ENCODE measurements at regions not wholly inside any gene's neighbourhood (a gene's known extent, or its start where the extent isn't known, plus 50 kb on each side); places are given as distances from the start of the nearest gene placed in this dataset.

DNA sequence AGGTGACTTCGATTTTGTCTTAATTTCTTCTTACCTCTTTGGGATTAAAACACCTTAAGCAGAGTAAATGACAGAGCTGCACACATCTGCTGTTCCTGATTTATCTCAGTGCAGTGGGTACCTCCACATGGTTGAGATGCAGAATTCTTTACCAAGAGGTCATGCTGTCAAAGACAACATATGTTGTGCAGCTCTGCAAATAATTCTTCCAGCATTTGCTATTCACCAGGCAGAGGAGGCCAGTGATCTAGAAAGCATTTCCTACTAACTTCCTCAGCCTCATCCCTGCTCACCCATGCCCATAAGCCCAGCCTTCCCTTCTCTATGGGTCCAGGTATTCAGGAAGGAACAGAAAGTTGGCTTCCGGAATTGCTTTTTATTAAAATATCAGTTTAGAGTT is 109.3 kb downstream of the THBS2 start:
- ATAC-seq: no peak
- Histone ChIP-seq H3K4me3 (no peak overlapping the region), H3K9me3 (peaks cover 0 to 13% (median under 1%) of the 10 kb centered on the region in 12 donors), H3K4me1 (peaks cover 0 to 20% (median 9%) of the 10 kb centered on the region in 12 donors), H3K27me3 (no peaks in the 10 kb centered on the region), H3K36me3 (no peaks in the 10 kb centered on the region), H3K27ac (no peak overlapping the region)
- no peak for DNase-seq
- no peak for TF ChIP-seq POLR2A (IDR thresholded peaks at IDR 0.05)
- TF ChIP-seq, protein P1, sequence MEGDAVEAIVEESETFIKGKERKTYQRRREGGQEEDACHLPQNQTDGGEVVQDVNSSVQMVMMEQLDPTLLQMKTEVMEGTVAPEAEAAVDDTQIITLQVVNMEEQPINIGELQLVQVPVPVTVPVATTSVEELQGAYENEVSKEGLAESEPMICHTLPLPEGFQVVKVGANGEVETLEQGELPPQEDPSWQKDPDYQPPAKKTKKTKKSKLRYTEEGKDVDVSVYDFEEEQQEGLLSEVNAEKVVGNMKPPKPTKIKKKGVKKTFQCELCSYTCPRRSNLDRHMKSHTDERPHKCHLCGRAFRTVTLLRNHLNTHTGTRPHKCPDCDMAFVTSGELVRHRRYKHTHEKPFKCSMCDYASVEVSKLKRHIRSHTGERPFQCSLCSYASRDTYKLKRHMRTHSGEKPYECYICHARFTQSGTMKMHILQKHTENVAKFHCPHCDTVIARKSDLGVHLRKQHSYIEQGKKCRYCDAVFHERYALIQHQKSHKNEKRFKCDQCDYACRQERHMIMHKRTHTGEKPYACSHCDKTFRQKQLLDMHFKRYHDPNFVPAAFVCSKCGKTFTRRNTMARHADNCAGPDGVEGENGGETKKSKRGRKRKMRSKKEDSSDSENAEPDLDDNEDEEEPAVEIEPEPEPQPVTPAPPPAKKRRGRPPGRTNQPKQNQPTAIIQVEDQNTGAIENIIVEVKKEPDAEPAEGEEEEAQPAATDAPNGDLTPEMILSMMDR (IDR thresholded peaks at IDR 0.05): no peak
- intact Hi-C loops (cut with DNase I): loop anchor here in 1 of 10 donors (10.0 kb wide), 1 partner anchor 70 kb away; no protein-coding TSS in a partner anchor
- 76 to 85% (median 79%) methylated on average over 2 of the region's 2 CpGs for WGBS, 4 donors

DNA sequence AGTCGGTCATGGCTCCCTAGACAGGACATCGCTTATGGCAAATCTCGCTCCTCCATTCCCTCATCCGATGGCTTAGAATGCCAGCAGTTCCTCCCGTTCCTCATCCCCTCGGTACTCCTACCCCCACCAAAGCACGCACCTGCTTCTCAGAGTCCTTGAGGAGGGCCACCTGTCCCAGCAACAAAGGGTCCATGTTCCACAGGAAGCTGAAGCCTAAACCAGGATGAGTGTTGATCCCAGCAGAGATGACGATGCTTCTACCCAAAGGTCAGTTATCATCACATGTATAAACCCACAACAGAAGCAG is 111.2 kb downstream of the THBS2 start:
- WGBS, 4 donors: 80 to 86% (median 81%) methylated on average over 8 of the region's 8 CpGs
- DNase-seq (no peak), ATAC-seq (no peak)
- H3K4me3 ChIP-seq: no peak overlapping the region
- peaks cover 0 to 3% (median 0%) of the 10 kb centered on the region in 12 donors for H3K9me3 ChIP-seq
- H3K27me3 ChIP-seq: no peaks in the 10 kb centered on the region
- H3K36me3 ChIP-seq: no peaks in the 10 kb centered on the region
- H3K27ac ChIP-seq: peak overlapping the region in 9 of 12 donors; percentile 15 to 74 (median 67)
- peaks cover 0 to 20% (median 9%) of the 10 kb centered on the region in 12 donors for H3K4me1 ChIP-seq
- intact Hi-C loops (cut with DNase I): loop anchor here in 1 of 10 donors (10.0 kb wide), 1 partner anchor 68 kb away; no protein-coding TSS in a partner anchor
- TF ChIP-seq POLR2A (IDR thresholded peaks at IDR 0.05): no peak
- TF ChIP-seq, protein P1 (IDR thresholded peaks at IDR 0.05): no peak

DNA sequence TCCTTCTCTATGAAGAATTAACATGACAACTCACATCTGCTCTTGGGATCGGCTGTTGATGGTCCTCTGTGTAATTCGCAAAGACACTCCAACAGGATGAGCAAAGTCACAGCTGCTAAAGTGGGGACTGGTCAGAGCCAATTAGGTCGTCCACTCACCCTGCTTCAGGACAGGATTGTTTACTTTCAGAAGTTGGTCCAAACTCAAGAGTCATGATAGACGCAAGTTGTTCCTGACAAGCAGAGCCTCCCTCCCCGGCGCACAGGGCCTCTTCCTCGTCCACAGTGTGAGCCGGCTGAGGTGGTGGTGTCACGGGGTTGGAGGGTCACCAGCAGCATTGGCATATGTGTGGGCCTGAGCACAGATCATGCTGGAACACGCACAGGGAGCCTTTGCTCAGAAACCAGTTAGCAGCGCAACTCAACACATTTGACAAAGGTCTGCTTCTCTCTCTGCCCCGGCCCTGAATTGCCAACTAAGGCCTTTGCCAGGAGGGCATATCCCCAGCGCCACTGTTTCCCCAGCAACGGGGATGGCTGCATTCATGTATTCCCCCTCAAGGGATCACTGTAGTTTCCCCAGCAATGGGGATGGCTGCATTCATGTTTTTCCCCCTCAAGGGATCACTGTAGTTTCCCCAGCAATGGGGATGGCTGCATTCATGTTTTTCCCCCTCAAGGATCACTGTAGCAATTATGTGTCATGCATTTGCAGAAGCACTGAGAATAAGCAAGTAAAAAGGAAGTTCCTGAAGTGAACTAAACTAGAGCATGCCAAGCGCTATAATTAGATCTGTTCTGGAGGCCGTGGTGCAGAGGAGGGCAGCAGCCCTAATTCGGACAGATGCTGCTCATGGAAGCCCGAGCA is 111.7 kb downstream of the THBS2 start:
- Histone ChIP-seq H3K36me3 (no peaks in the 10 kb centered on the region), H3K27me3 (no peaks in the 10 kb centered on the region), H3K4me3 (no peak overlapping the region), H3K9me3 (no peaks in the 10 kb centered on the region), H3K27ac (peak overlapping the region in 10 of 12 donors; percentile 17 to 74 (median 56)), H3K4me1 (peaks cover 0 to 20% (median 9%) of the 10 kb centered on the region in 12 donors)
- DNase-seq (peak in 4 of 5 donors; percentile 56 to 82 (median 66)), ATAC-seq (peak; percentile 68 to 91 (median 84))
- 48 to 70% (median 62%) methylated on average over 16 to 18 of the region's 18 CpGs for WGBS, 4 donors
- intact Hi-C loops (cut with DNase I): loop anchor here in 1 of 10 donors (10.0 kb wide), 1 partner anchor 67 kb away; no protein-coding TSS in a partner anchor
- no peak for TF ChIP-seq POLR2A (IDR thresholded peaks at IDR 0.05)
- TF ChIP-seq, protein P1 (IDR thresholded peaks at IDR 0.05): no peak

DNA sequence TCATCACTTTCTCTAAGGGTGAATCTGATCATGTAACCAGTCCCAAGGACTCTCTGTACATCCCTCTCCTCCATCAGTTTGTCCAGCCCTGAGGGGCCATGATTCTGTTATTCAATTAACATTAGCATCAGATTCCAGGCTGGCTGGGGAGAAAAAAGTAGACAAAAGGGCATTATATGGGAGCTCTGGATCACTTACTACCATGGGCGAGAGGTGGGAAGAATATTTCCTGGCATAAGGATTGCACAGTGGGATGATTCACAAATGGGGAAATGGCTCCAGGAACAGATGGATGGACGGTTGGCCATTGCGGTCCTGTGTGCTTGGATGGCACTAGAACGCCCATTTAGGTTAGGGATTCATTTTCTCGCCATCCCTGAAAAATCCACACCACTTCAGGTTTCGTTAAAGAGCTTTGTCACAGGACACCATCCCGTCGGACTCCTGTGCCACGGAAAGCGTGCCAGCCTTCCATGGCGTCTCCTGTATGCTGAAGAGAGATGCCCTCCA is 112.6 kb downstream of the THBS2 start:
- ATAC-seq (no peak), DNase-seq (no peak)
- intact Hi-C loops (cut with DNase I): loop anchor here in 1 of 10 donors (10.0 kb wide), 1 partner anchor 66 kb away; no protein-coding TSS in a partner anchor
- TF ChIP-seq POLR2A (IDR thresholded peaks at IDR 0.05): no peak
- TF ChIP-seq, protein P1 (IDR thresholded peaks at IDR 0.05): no peak
- H3K9me3 ChIP-seq: no peaks in the 10 kb centered on the region
- H3K4me3 ChIP-seq: no peak overlapping the region
- H3K36me3 ChIP-seq: no peaks in the 10 kb centered on the region
- H3K27me3 ChIP-seq: no peaks in the 10 kb centered on the region
- peak overlapping the region in 6 of 12 donors; percentile 27 to 74 (median 70) for H3K27ac ChIP-seq
- peaks cover 0 to 20% (median 9%) of the 10 kb centered on the region in 12 donors for H3K4me1 ChIP-seq
- WGBS, 4 donors: 83 to 86% (median 85%) methylated on average over 11 of the region's 11 CpGs

Measured in heart left ventricle (tissue), 16 donors.